Nucleus accumbens (tissue), 56 donors: ENCODE measurements at regions not wholly inside any gene's neighbourhood (a gene's known extent, or its start where the extent isn't known, plus 50 kb on each side); places are given as distances from the start of the nearest gene placed in this dataset.

Experiments
- DNase-seq, 56 donors: peaks; one replicate each; lab custom pipeline; 2025; lab: John Stamatoyannopoulos, UW

GRCh38 chr9:1637401-1637800, 377.7 kb upstream of the SMARCA2 start:
- DNase-seq, result no peak

DNA sequence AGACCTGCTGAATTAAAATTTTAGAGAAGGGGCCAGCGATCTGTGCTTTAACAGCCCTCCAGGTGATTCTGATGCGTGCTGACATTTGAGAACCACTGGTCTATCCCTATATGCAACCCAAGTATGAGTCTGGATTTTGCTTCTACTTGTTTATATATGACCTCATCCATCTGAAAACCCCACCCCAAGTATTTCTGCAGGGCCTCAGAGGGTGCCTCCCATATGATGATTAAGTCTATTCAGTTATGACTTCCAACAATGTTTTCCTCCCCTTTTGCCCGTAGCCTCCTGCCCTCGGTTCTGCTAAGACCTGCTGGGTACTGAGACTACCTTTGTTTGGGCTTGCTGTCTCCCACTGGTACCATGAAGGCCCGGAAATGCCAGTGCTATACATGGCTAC, 376.0 kb upstream of the SMARCA2 start:
- no peak for DNase-seq

GRCh38 chr9:1647776-1648175, 367.4 kb upstream of the SMARCA2 start:
- no peak for DNase-seq

DNA sequence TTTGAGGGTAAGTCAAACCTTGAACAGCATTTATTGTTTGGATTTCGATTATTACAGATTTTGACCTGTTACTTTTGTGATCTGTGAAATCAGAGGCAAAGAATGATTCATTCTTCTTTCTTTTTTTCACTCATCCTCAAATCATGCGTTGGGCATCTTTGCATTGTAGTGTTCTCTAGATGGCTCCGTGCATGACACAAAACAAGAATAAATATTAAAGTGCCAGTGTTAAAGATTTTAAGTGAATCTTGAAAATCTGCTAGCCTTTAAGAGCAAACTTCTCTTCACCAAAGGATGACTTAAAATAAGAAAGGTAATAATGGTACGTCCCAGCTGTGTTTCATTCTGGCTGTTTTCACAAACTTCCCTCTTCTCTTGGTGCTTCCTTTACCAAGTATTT, 361.9 kb upstream of the SMARCA2 start:
- DNase-seq, result no peak

DNA sequence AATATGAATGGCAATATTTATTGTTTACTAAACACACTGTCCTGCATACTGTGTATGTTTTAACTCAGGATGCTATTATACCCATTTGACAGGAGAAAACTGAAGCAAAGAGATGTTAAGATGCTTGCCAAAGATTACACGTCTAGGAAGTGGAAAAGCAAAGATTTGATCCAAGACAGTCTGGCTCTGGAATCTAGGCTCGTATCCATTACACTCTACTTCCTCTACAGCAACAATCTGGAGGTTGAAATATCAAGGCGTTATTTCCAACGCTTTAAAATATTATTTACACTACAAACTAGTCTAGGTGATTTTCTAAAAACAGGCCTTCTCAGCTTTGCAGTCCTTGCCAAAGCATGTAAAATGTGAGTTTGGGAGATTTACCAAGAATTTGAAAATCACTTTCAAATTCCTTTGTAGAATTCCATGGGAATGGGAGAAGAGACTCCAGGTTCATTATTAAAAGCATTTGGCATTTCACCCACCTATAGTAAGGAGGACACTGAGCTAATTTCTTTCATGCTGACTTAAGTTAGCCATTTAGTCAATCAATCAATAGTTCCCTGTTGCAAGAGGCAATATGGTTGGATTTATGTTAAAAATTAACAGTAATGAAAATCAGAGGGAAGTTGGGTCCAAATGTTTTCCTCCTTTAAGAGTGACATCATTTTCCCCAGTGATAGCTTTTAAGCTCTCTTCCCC, 356.3 kb upstream of the SMARCA2 start:
- no peak for DNase-seq

DNA sequence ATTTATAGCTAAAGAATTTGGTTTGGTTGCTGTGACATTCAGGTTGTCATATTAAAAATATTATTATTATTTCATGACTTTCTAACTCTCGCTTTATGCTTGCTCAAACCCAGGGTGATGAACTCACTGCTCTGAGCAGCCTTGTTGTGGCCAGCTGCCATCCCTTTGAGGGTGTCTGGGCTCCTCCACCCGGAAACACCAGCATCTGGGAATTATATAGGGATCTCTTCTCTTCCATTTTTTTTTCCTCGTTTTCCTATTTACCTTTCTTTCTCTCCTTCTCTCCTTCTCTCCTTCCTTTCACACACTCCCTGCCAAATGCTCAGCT, 355.8 kb upstream of the SMARCA2 start:
- no peak for DNase-seq

DNA sequence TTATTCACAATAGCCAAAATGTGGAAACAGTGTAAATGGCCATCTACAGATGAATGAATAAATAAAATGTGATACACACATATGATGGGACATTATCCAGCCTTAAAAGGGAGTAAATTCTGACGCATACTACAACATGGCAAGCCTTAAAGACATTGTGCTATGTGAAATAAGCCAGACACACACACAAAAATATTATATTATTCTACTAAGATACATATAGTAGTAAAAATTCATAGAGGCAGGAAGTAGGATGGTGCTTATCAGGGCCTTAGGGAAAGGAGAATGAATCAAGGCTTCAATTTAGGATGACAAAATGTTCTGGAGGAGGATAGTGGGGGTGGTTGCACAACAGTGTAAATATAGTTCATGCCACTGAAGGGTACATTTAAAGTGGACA, 346.7 kb upstream of the SMARCA2 start:
- no peak for DNase-seq

GRCh38 chr9:1673300-1673699, 341.8 kb upstream of the SMARCA2 start:
- DNase-seq, result no peak

- no peak for DNase-seq
These were observed 338.4 kb upstream of the SMARCA2 start for GRCh38 chr9:1676771-1677170.

GRCh38 chr9:1683951-1684350, 331.2 kb upstream of the SMARCA2 start:
- no peak for DNase-seq

DNA sequence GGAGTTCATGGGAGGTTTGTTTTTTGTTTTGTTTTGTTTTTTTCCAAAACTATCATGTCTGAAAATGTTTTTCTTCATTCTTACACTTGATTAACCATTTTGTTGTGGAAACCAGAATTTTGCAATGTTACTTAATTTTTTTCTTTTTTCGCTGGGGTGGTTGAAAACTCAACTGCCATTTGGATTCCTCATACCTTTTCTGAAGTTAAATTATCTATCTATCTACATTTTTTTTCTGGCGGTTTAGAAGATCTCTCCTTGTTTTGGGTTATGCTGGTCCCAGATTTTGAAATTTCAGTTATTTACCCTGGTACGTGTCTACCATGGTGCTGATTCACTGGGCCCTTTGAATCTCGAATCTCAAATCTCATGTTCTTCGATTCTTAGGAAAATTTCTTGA, 316.2 kb upstream of the SMARCA2 start:
- DNase-seq, result no peak

DNA sequence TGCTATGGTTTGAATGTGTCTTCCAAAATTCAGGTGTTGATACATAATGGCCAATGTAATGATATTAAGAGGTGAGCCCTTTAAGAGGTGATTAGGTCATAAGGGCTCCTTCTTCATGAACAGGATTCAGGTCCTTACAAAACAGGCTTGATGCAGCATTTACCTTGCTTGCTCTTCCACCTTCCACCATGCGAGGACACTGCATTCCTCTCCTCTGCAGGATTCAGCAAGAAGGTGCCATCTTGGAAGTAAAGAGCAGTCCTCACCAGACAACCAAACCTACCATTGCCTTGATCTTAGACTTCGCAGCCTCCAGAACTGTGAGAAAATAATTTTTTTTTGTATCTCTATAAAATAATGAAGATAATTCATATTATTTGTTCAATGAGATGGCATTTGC, 314.0 kb upstream of the SMARCA2 start:
- DNase-seq, result no peak

- no peak for DNase-seq
These were observed 312.4 kb upstream of the SMARCA2 start for GRCh38 chr9:1702701-1703100.

DNA sequence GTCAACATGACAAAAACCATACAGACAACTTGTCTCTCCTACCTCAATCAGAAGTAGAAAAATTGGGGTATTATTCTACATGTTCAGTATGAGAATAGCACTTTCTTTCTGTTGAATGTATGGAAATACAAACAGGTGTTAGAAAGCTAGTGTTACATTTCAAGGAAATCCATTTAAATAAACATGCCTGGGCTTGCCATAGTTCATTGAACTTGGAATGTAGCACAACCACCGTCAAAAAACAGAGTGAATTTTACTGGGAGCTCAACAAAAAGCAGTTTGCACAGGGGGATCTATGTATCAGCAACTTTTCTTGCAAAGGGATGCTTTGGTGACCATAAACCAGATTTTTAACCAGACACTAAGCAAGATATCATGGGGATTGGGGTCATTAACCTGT, 307.9 kb upstream of the SMARCA2 start:
- DNase-seq, result no peak

DNA sequence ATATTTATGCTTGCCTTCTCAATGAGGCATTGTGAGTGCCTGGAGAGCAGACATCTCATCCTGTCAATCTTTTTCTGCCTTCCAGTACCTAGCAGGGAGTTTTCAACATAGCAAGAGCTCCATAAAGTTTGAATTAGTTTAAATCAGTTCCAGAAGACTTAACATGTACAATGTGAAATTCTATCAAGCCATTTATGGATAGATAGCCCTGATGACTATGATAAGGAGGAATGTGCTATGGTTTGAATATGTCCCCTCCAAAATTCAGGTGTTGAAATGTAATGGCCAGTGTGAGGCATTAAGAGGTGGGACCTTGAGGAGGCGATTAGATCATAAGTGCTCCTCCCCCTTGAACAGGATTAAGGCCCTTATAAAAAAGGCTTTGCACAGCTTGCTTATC, 306.9 kb upstream of the SMARCA2 start:
- no peak for DNase-seq

DNA sequence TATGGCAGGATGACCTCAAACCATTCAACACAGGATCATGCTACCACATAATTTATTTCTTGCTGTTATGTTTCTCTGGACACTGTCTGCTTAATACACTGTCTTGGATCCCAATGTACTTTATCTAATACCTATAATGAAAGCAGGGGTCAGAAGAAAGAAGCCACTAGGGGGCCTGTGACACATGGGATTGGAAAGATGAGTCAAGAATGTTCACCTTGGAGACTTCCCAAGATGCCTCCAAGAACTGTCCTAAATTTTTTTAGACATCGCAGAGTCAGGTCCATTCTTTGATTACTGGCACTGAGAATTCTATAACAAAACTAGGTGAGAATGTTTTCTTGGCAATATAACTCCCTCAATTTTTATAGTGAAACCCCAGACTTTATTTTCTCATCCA, 305.8 kb upstream of the SMARCA2 start:
- DNase-seq, result no peak

GRCh38 chr9:1712861-1713450, 302.2 kb upstream of the SMARCA2 start:
- DNase-seq, result no peak

DNA sequence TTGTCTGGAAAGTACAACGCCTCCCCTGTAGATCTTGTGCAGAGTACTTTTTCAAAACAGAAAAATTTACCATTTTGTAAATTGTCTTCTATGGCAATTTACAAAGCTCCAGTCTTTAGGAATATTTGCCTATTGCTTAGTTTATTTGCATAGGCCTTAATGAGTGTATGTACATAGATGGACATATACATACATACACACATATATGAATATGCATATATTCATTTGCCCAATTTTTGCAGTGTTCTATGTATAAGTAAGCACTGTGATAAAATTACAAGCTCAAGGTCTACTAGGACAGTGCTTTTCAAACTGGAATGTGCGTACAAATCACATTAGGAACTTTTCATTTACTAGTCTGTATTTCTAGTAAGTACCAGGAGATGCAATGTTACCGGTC, 301.3 kb upstream of the SMARCA2 start:
- DNase-seq, result no peak

- DNase-seq, result no peak
These were observed 297.3 kb upstream of the SMARCA2 start for GRCh38 chr9:1717882-1718281.

- DNase-seq, result no peak
These were observed 296.3 kb upstream of the SMARCA2 start for GRCh38 chr9:1718836-1719235.

DNA sequence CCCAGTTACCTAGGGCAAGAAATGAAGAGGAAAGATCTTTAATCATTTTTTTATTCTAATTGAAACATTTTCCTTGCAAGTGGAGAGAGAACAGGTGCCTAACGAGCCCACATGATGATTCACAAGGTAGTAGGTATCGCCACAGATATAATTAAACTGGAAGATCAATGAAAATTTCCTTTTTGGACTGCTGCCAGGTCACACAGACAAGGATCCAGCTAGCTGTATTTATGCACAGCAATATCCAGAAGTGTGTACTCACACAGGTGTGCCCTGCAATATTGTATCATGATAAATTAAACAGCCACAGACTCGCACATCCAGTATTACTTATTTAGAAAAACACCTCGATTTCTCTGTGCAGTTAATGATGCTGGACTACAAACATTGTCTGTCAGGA, 294.0 kb upstream of the SMARCA2 start:
- no peak for DNase-seq

DNA sequence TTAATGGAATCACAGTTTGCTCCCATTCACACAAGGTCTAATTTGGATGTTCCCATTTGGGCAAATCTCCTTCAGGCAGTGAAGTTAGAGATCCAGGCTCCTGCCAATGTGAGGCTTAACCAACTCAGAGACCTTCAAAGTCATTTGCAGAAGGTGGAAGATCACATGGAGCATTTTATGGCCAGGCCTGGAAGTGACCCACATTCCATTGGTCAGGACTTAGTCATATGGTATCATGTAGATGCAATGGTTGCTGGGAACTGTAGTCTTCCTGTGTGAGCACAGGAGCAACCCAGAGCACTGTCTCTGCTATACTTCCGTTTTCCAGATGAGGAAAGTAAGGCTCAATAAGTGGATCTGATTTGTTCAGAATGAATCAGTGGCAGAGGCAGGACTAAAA, 292.7 kb upstream of the SMARCA2 start:
- no peak for DNase-seq

- DNase-seq, result no peak
These were observed 291.6 kb upstream of the SMARCA2 start for GRCh38 chr9:1723522-1724015.
